HG03520 (cell line): ENCODE measurements at regions not wholly inside any gene's neighbourhood (a gene's known extent, or its start where the extent isn't known, plus 50 kb on each side); places are given as distances from the start of the nearest gene placed in this dataset.
"Not testable (repeated sequence)": the region's sequence is repeated elsewhere in the genome, so short reads cannot be mapped to it uniquely, and the experiment has no call there.

Experiments used
- ATAC-seq: cut with Tn5 transposase; IDR thresholded peaks from one replicate; pipeline ENCODE4 v1.9.1; 2021; ENCODE audit warnings: mild to moderate bottlenecking, moderate library complexity; ENCODE audit not compliant: unreplicated experiment

GRCh38 chr12:73902260-73902659 lies 635.4 kb upstream of the ATXN7L3B start:
- no peak for ATAC-seq

- no peak for ATAC-seq
These were observed 630.9 kb upstream of the ATXN7L3B start for GRCh38 chr12:73906757-73907156.

- no peak for ATAC-seq
These were observed 601.8 kb upstream of the ATXN7L3B start for GRCh38 chr12:73935817-73936216.

GRCh38 chr12:73947326-73948026 lies 590.2 kb upstream of the ATXN7L3B start:
- ATAC-seq, result no peak

- ATAC-seq, result no peak
These were observed 587.1 kb upstream of the ATXN7L3B start for GRCh38 chr12:73950507-73950906.

- ATAC-seq, result no peak
These were observed 585.5 kb upstream of the ATXN7L3B start for GRCh38 chr12:73951956-73952703.

GRCh38 chr12:73964641-73965040 lies 573.0 kb upstream of the ATXN7L3B start:
- ATAC-seq, result no peak

GRCh38 chr12:73973486-73973885 lies 564.1 kb upstream of the ATXN7L3B start:
- no peak for ATAC-seq

GRCh38 chr12:73984552-73984951 lies 553.1 kb upstream of the ATXN7L3B start:
- no peak for ATAC-seq

GRCh38 chr12:73991138-73991537 lies 546.5 kb upstream of the ATXN7L3B start:
- no peak for ATAC-seq

GRCh38 chr12:73998894-73999293 lies 538.7 kb upstream of the ATXN7L3B start:
- no peak for ATAC-seq

- no peak for ATAC-seq
These were observed 522.5 kb upstream of the ATXN7L3B start for GRCh38 chr12:74015118-74015517.

- not testable (repeated sequence) for ATAC-seq
These were observed 521.3 kb upstream of the ATXN7L3B start for GRCh38 chr12:74016324-74016723.

- no peak for ATAC-seq
These were observed 518.8 kb upstream of the ATXN7L3B start for GRCh38 chr12:74018849-74019248.

- peak; percentile 100 for ATAC-seq
These were observed 515.7 kb upstream of the ATXN7L3B start for GRCh38 chr12:74021937-74022336.

GRCh38 chr12:74031045-74031444 lies 506.6 kb upstream of the ATXN7L3B start:
- no peak for ATAC-seq

GRCh38 chr12:74033531-74033930 lies 504.1 kb upstream of the ATXN7L3B start:
- no peak for ATAC-seq

- ATAC-seq, result not testable (repeated sequence)
These were observed 498.5 kb upstream of the ATXN7L3B start for GRCh38 chr12:74039138-74039537.

GRCh38 chr12:74043343-74043742 lies 494.3 kb upstream of the ATXN7L3B start:
- no peak for ATAC-seq

GRCh38 chr12:74049348-74049747 lies 488.3 kb upstream of the ATXN7L3B start:
- no peak for ATAC-seq

- ATAC-seq, result no peak
These were observed 485.8 kb upstream of the ATXN7L3B start for GRCh38 chr12:74051848-74052247.

GRCh38 chr12:74066476-74066875 lies 471.2 kb upstream of the ATXN7L3B start:
- ATAC-seq, result no peak
